IMR-90 (cell line): ENCODE measurements at regions not wholly inside any gene's neighbourhood (a gene's known extent, or its start where the extent isn't known, plus 50 kb on each side); places are given as distances from the start of the nearest gene placed in this dataset.

Experiments used
- MAFK ChIP-seq: IDR thresholded peaks from 2 replicates; pipeline ENCODE4 v1.6.1; 2012; ENCODE audit warnings: low read depth, low read length, improper control_type of control experiment
- MAZ ChIP-seq: IDR thresholded peaks from 2 replicates; pipeline ENCODE4 v1.6.1; 2012; ENCODE audit warnings: low read depth, mild to moderate bottlenecking, low read length, improper control_type of control experiment, moderate library complexity, borderline replicate concordance
- MXI1 ChIP-seq: IDR thresholded peaks from 2 replicates; pipeline ENCODE4 v1.6.1; 2012; ENCODE audit warnings: low read depth, mild to moderate bottlenecking, low read length, moderate library complexity, borderline replicate concordance
- POLR2A ChIP-seq: IDR thresholded peaks from 2 replicates; pipeline ENCODE4 v1.6.1; 2012; ENCODE audit warnings: mild to moderate bottlenecking, low read depth, low read length
- RAD21 ChIP-seq: IDR thresholded peaks from 2 replicates; pipeline ENCODE4 v1.6.1; 2012; ENCODE audit warnings: low read length, improper control_type of control experiment
- RCOR1 ChIP-seq: IDR thresholded peaks from 2 replicates; pipeline ENCODE4 v1.6.1; 2012; ENCODE audit warnings: mild to moderate bottlenecking, low read length, improper control_type of control experiment; ENCODE audit not compliant: insufficient replicate concordance
- RFX5 ChIP-seq: IDR thresholded peaks from 2 replicates; pipeline ENCODE4 v1.8.0; 2012; ENCODE audit warnings: low read depth, mild to moderate bottlenecking, low read length, moderate library complexity
- USF2 ChIP-seq: fragments of 150-350 bp; IDR thresholded peaks from 2 replicates; pipeline ENCODE4 v1.6.1; 2017; ENCODE audit warnings: mild to moderate bottlenecking, antibody characterized with exemption, low read length, low read depth
- TF ChIP-seq, protein P1 (sequence below): conservative IDR thresholded peaks from 2 replicates; pipeline ENCODE4 v1.5.1; 2012; ENCODE audit warnings: mild to moderate bottlenecking, low read depth, low read length, improper control_type of control experiment

DNA sequence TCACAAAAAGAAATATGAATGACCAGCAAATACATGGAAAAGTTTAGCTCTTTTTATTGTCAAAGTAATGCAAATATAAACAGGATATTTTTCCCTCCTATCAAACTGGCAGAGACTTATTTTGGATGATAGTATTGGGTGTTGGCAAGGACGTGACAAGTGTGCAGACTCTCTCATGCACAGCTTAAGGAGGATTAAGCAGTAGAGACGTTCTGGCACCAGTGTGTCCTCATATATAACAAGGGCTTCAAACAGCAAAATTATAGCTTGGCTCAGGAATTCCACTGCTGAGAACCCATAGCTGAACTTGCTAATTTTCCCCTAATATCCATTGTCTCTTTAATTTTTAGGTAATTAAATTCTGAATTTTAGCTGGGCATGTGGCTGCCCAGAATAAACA lies 114.4 kb downstream of the FAM124B start:
- TF ChIP-seq POLR2A (no peak), MXI1 (no peak), RFX5 (no peak), RCOR1 (no peak), MAFK (no peak), USF2 (no peak), MAZ (no peak), RAD21 (no peak)
- TF ChIP-seq, protein P1, sequence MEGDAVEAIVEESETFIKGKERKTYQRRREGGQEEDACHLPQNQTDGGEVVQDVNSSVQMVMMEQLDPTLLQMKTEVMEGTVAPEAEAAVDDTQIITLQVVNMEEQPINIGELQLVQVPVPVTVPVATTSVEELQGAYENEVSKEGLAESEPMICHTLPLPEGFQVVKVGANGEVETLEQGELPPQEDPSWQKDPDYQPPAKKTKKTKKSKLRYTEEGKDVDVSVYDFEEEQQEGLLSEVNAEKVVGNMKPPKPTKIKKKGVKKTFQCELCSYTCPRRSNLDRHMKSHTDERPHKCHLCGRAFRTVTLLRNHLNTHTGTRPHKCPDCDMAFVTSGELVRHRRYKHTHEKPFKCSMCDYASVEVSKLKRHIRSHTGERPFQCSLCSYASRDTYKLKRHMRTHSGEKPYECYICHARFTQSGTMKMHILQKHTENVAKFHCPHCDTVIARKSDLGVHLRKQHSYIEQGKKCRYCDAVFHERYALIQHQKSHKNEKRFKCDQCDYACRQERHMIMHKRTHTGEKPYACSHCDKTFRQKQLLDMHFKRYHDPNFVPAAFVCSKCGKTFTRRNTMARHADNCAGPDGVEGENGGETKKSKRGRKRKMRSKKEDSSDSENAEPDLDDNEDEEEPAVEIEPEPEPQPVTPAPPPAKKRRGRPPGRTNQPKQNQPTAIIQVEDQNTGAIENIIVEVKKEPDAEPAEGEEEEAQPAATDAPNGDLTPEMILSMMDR, result no peak
